Vagina (tissue), 2 donors: ENCODE measurements at regions not wholly inside any gene's neighbourhood (a gene's known extent, or its start where the extent isn't known, plus 50 kb on each side); places are given as distances from the start of the nearest gene placed in this dataset.
"Not testable (repeated sequence)": the region's sequence is repeated elsewhere in the genome, so short reads cannot be mapped to it uniquely, and the experiment has no call there.

Experiments used
- DNase-seq, 2 donors: peaks; one replicate each; pipeline ENCODE4 v3.0.0-alpha.2; 2017; ENCODE audit errors: extremely low spot score in 2 of 2
- H3K27ac ChIP-seq: fragments of 200-600 bp; sonication (generic); one replicate; pipeline ENCODE4 v1.5.1; 2019
- H3K27me3 ChIP-seq: fragments of 200-600 bp; sonication (generic); one replicate; pipeline ENCODE4 v1.5.1; 2019
- H3K36me3 ChIP-seq, 2 donors: fragments of 200-600 bp; sonication (generic); one replicate each; pipeline ENCODE4 v1.5.1; 2017 to 2019
- H3K4me1 ChIP-seq: fragments of 200-600 bp; sonication (generic); one replicate; pipeline ENCODE4 v1.5.1; 2019
- H3K4me3 ChIP-seq, 2 donors: fragments of 200-600 bp; sonication (generic); 1 replicate in 1 of 2; 2 replicates in 1 of 2; pipeline ENCODE4 v1.5.1; 2016 to 2019
- H3K9me3 ChIP-seq: fragments of 200-600 bp; sonication (generic); one replicate; pipeline ENCODE4 v1.5.1; 2019
- CTCF ChIP-seq, 3 experiments: fragments of 450-650 bp in 2 of 3; fragments of 200-600 bp in 1 of 3; sonication (generic) in 1 of 3; IDR thresholded peaks; one replicate each; pipeline ENCODE4 v1.5.1; 2017 to 2019; ENCODE audit warnings: antibody characterized with exemption in 3 of 3, mild to moderate bottlenecking in 2 of 3, moderate library complexity in 2 of 3
- POLR2A ChIP-seq, 2 donors: fragments of 450-650 bp; IDR thresholded peaks; one replicate each; pipeline ENCODE4 v1.6.1; 2017; ENCODE audit warnings: antibody characterized with exemption in 2 of 2, mild to moderate bottlenecking in 2 of 2, moderate library complexity in 2 of 2
- POLR2AphosphoS5 ChIP-seq, 2 donors: sonication (generic); formaldehyde crosslinking; IDR thresholded peaks; one replicate each; pipeline ENCODE4 v1.9.0; 2017; ENCODE audit warnings: antibody characterized with exemption in 2 of 2, mild to moderate bottlenecking in 2 of 2, low read depth in 1 of 2; ENCODE audit not compliant: insufficient read depth in 1 of 2
- intact Hi-C: fragments of 100-400 bp; cut with DNase I; formaldehyde crosslinking; loops from one replicate; pipeline ENCODE4 v1.15.1; 2023

GRCh38 chr6:84897011-84897410 is 132.6 kb upstream of the TBX18 start:
- no peaks in the 10 kb centered on the region for H3K27me3 ChIP-seq
- TF ChIP-seq CTCF (IDR thresholded peaks at IDR 0.05) = no peak
- TF ChIP-seq POLR2A (IDR thresholded peaks at IDR 0.05) = no peak
- TF ChIP-seq POLR2AphosphoS5 (IDR thresholded peaks at IDR 0.05; ENCODE audit: insufficient read depth in 1 of 2, low read depth in 1 of 2) = no peak
- H3K4me3 ChIP-seq = no peak overlapping the region
- H3K9me3 ChIP-seq = no peaks in the 10 kb centered on the region
- no peaks in the 10 kb centered on the region for H3K36me3 ChIP-seq
- H3K27ac ChIP-seq = no peak overlapping the region
- intact Hi-C loops = no loop called here
- H3K4me1 ChIP-seq = no peaks in the 10 kb centered on the region
- DNase-seq = no peak

DNA sequence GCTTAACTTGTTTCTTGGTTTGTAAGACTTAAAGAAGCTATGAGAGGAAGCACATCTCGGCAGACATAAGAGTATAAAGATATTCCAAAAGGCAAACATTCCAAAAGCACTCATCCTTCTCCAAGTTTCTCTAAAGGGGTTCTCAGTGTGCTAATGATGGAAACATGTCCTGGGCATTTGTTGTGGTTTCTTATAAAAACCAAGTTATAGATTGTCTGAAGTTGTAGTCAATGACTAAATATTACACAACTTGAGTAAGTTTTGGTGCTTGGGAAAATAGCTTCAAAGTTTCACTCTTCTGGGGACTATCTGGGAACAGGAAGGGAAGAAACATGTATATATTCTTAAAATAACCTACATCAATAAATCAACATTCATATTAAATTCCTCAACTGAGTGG is 128.3 kb upstream of the TBX18 start:
- no peak overlapping the region for H3K4me3 ChIP-seq
- H3K27ac ChIP-seq = no peak overlapping the region
- TF ChIP-seq POLR2AphosphoS5 (IDR thresholded peaks at IDR 0.05; ENCODE audit: insufficient read depth in 1 of 2, low read depth in 1 of 2) (no peak), POLR2A (IDR thresholded peaks at IDR 0.05) (no peak), CTCF (IDR thresholded peaks at IDR 0.05) (no peak)
- no peaks in the 10 kb centered on the region for H3K9me3 ChIP-seq
- H3K27me3 ChIP-seq = no peaks in the 10 kb centered on the region
- no peak for DNase-seq
- intact Hi-C loops = no loop called here
- no peaks in the 10 kb centered on the region for H3K36me3 ChIP-seq
- no peaks in the 10 kb centered on the region for H3K4me1 ChIP-seq

DNA sequence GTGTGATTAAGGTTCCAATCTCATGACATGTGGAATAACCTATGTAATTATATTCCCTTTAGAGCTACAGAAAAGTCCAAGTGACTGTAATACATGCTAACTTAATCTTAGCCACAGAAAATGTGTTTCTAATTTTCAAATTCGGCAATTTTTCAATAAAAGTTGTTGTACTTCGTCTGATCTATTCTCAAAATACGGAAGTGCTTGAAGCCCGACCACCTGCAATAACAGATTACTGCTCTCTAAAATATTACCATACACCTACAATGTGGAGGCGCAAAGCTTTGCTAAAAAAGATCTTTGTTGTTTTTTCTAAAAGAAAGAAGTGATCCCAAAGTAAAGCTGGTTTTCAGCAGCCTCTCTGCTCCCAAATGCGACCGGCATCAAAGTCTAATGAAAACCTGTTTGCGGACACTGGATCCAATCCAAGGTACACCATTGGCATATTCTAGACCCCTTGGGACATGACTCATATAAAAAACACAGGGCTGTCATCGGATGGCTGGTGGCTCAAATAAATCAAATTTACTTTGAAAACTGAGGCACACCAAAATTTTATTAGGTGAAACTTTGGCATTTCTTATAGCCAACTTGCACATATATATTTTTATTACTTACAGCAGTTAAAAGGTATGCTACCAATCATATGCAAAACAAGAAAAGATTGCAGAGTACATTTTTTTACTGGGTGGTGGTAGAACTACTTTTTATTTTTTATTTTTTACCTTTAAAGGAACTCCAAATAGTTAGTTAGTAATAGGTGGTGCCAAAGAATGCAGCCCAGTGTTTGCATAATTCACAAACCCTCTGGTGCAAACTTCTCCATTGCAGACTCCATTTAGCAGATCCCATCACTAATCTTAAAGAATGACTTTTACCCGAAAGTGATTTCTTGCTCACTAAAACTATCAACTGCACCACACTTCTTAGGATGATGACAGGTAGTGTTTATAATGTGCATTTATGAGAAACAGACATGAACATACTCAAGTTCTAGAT is 118.7 kb upstream of the TBX18 start:
- TF ChIP-seq POLR2A (IDR thresholded peaks at IDR 0.05) (no peak), CTCF (IDR thresholded peaks at IDR 0.05) (no peak), POLR2AphosphoS5 (IDR thresholded peaks at IDR 0.05; ENCODE audit: insufficient read depth in 1 of 2, low read depth in 1 of 2) (no peak)
- intact Hi-C loops = no loop called here
- Histone ChIP-seq H3K27me3 (no peaks in the 10 kb centered on the region), H3K36me3 (no peaks in the 10 kb centered on the region), H3K27ac (no peak overlapping the region), H3K4me1 (no peaks in the 10 kb centered on the region), H3K9me3 (no peaks in the 10 kb centered on the region), H3K4me3 (no peak overlapping the region)
- no peak for DNase-seq

DNA sequence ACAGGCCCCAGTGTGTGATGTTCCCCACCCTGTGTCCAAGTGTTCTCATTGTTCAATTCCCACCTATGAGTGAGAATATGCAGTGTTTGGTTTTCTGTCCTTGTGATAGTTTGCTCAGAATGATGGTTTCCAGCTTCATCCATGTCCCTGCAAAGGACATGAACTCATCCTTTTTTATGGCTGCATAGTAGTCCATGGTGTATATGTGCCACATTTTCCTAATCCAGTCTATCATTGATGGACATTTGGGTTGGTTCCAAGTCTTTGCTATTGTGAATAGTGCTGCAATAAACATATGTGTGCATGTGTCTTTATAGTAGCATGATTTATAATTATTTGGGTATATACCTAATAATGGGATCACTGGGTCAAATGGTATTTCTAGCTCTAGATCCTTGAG is 115.0 kb upstream of the TBX18 start:
- H3K27me3 ChIP-seq, intact Hi-C loops, H3K27ac ChIP-seq, H3K4me3 ChIP-seq, H3K9me3 ChIP-seq, H3K4me1 ChIP-seq, DNase-seq, H3K36me3 ChIP-seq: not testable (repeated sequence)

DNA sequence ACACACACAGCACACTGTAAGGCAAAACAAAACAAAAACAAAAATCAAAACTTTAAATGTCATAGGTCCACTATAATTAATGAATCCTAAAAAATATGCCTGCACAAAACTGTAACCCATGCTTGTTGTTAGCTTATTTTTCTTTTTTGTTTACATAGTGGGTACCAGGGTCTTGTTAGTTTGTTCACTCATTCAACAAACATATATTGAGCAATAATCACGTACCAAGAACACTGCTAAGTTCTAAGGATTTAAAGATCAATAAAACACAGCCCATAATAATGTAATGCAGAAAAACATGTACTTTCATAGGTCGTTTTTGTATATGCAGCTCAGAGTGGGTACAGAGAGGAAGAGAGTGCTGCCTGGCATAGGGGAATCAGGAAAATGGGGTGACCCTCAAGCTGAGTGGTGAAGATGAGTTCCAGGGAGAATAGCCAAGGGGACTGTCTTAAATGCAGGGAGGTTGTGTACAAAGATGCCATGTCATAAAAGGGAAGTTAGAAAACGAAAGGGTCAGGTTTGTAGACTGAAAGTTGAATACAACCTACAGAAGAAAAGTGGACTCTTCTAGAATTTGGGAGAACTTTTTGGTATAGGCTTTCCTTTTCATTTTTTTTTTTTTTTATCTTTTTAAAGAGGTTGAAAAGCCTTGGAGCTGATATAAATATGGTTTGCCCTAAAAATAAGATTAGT is 113.3 kb upstream of the TBX18 start:
- Histone ChIP-seq H3K27ac (no peak overlapping the region), H3K36me3 (no peaks in the 10 kb centered on the region), H3K27me3 (no peaks in the 10 kb centered on the region), H3K4me3 (no peak overlapping the region), H3K4me1 (no peaks in the 10 kb centered on the region), H3K9me3 (no peaks in the 10 kb centered on the region)
- no peak for TF ChIP-seq CTCF (IDR thresholded peaks at IDR 0.05)
- TF ChIP-seq POLR2A (IDR thresholded peaks at IDR 0.05) = no peak
- TF ChIP-seq POLR2AphosphoS5 (IDR thresholded peaks at IDR 0.05; ENCODE audit: insufficient read depth in 1 of 2, low read depth in 1 of 2) = no peak
- intact Hi-C loops = no loop called here
- no peak for DNase-seq
